HepG2 (cell line): ENCODE measurements at regions not wholly inside any gene's neighbourhood (a gene's known extent, or its start where the extent isn't known, plus 50 kb on each side); places are given as distances from the start of the nearest gene placed in this dataset.

Source experiments
- ARID3A ChIP-seq: IDR thresholded peaks from 2 replicates; pipeline ENCODE4 v1.6.1; 2012; ENCODE audit warnings: low read depth, low read length, improper control_type of control experiment
- ATF6 ChIP-seq: sonication (generic); formaldehyde crosslinking; conservative IDR thresholded peaks from 2 replicates; pipeline ENCODE4 v1.4.0; 2020; ENCODE audit warnings: missing genetic modification reagents
- BHLHE40 ChIP-seq: IDR thresholded peaks from 2 replicates; pipeline ENCODE4 v1.6.1; 2011; ENCODE audit warnings: low read length, improper control_type of control experiment
- E2F5 ChIP-seq: sonication (generic); formaldehyde crosslinking; conservative IDR thresholded peaks from 2 replicates; pipeline ENCODE4 v1.4.0; 2020; ENCODE audit warnings: missing genetic modification reagents
- EP300 ChIP-seq, 3 experiments: sonication (generic) in 1 of 3; formaldehyde crosslinking in 1 of 3; IDR thresholded peaks; 2 replicates each; pipeline versions ENCODE4 v1.5.1 to v1.6.1; 2011 to 2020; ENCODE audit warnings: low read depth in 2 of 3, low read length in 2 of 3, borderline replicate concordance in 1 of 3, improper control_type of control experiment in 1 of 3, mild to moderate bottlenecking in 1 of 3, missing genetic modification reagents in 1 of 3, moderate library complexity in 1 of 3
- PBX3 ChIP-seq: sonication (generic); formaldehyde crosslinking; IDR thresholded peaks from 2 replicates; pipeline ENCODE4 v1.8.1; 2023; ENCODE audit warnings: missing genetic modification reagents, inconsistent platforms, borderline replicate concordance
- POLR2A ChIP-seq, 2 experiments: IDR thresholded peaks; 2 replicates each; pipeline ENCODE4 v1.6.1; 2011; ENCODE audit warnings: low read depth in 2 of 2, low read length in 2 of 2, mild to moderate bottlenecking in 1 of 2, moderate library complexity in 1 of 2; ENCODE audit not compliant: insufficient read depth in 1 of 2
- POLR2AphosphoS5 ChIP-seq: IDR thresholded peaks from 2 replicates; pipeline ENCODE4 v1.6.1; 2012; ENCODE audit warnings: low read depth, low read length
- RAD21 ChIP-seq: fragments of 450-650 bp; formaldehyde crosslinking; IDR thresholded peaks from 2 replicates; pipeline ENCODE4 v1.5.0; 2020; ENCODE audit warnings: mild to moderate bottlenecking
- RNF2 ChIP-seq: fragments of 450-650 bp; conservative IDR thresholded peaks from 2 replicates; pipeline ENCODE4 v1.6.1; 2016; ENCODE audit warnings: low read depth
- SMC3 ChIP-seq: IDR thresholded peaks from 2 replicates; pipeline ENCODE4 v1.6.1; 2011; ENCODE audit warnings: low read length, improper control_type of control experiment
- ZBTB1 ChIP-seq: sonication (generic); formaldehyde crosslinking; IDR thresholded peaks from 2 replicates; pipeline ENCODE4 v1.4.0; 2020; ENCODE audit warnings: missing genetic modification reagents, borderline replicate concordance
- ZNF512 ChIP-seq: sonication (generic); formaldehyde crosslinking; IDR thresholded peaks from 2 replicates; pipeline ENCODE4 v1.4.0; 2020; ENCODE audit warnings: mild to moderate bottlenecking, missing genetic modification reagents
- ZSCAN22 ChIP-seq: sonication (generic); formaldehyde crosslinking; IDR thresholded peaks from 2 replicates; pipeline ENCODE4 v1.4.0; 2020; ENCODE audit warnings: mild to moderate bottlenecking, missing genetic modification reagents

- no peak for TF ChIP-seq E2F5 (CRISPR knock-in tag)
- TF ChIP-seq BHLHE40: no peak
- TF ChIP-seq SMC3: no peak
- TF ChIP-seq ZSCAN22 (CRISPR knock-in tag): no peak
- no peak for TF ChIP-seq RNF2
- no peak for TF ChIP-seq POLR2AphosphoS5
- TF ChIP-seq POLR2A (IDR thresholded peaks at IDR 0.05; ENCODE audit: insufficient read depth in 1 of 2, low read depth in 2 of 2, low read length in 2 of 2): no peak
- no peak for TF ChIP-seq RAD21 (CRISPR knock-in tag)
- no peak for TF ChIP-seq PBX3 (CRISPR knock-in tag)
- TF ChIP-seq ATF6 (CRISPR knock-in tag): no peak
- TF ChIP-seq ZBTB1 (CRISPR knock-in tag): no peak
- TF ChIP-seq EP300 (IDR thresholded peaks at IDR 0.05; ENCODE audit: low read depth in 2 of 2, low read length in 2 of 2): no peak
- TF ChIP-seq EP300 (CRISPR knock-in tag; IDR thresholded peaks at IDR 0.05; ENCODE audit: borderline replicate concordance): no peak
- TF ChIP-seq ZNF512 (CRISPR knock-in tag): no peak
- no peak for TF ChIP-seq ARID3A
These were observed 385.7 kb upstream of the RGMA start for GRCh38 chr15:93474728-93475127.
